Endothelial cell of umbilical vein (primary cell): ENCODE measurements at regions not wholly inside any gene's neighbourhood (a gene's known extent, or its start where the extent isn't known, plus 50 kb on each side); places are given as distances from the start of the nearest gene placed in this dataset.

ENCODE experiments used
- EZH2 ChIP-seq: IDR thresholded peaks from 2 replicates; pipeline ENCODE4 v1.6.1; 2012; ENCODE audit warnings: borderline replicate concordance, low read depth, mild to moderate bottlenecking, moderate library complexity, low read length, inconsistent platforms; ENCODE audit not compliant: severe bottlenecking
- FOS ChIP-seq: IDR thresholded peaks from 2 replicates; pipeline ENCODE4 v1.6.1; 2011; ENCODE audit warnings: mild to moderate bottlenecking, low read length, moderate library complexity, borderline replicate concordance; ENCODE audit not compliant: insufficient read depth
- GATA2 ChIP-seq: IDR thresholded peaks from 2 replicates; pipeline ENCODE4 v1.7.0; 2011; ENCODE audit warnings: low read depth, mild to moderate bottlenecking, moderate library complexity, mixed read lengths, low read length; ENCODE audit not compliant: insufficient read length, insufficient read depth
- JUN ChIP-seq: IDR thresholded peaks from 2 replicates; pipeline ENCODE4 v1.6.1; 2011; ENCODE audit warnings: borderline replicate concordance, low read depth; ENCODE audit not compliant: insufficient read length, insufficient read depth
- MYC ChIP-seq: IDR thresholded peaks from one replicate; pipeline ENCODE4 v1.6.1; 2011; ENCODE audit warnings: mild to moderate bottlenecking, low read depth, low read length
- POLR2A ChIP-seq: IDR thresholded peaks from 2 replicates; pipeline ENCODE4 v1.6.1; 2012; ENCODE audit warnings: low read depth, mild to moderate bottlenecking, control low read depth, low read length
- POLR2AphosphoS5 ChIP-seq: IDR thresholded peaks from 2 replicates; pipeline ENCODE4 v1.6.1; 2012; ENCODE audit warnings: low read depth, mild to moderate bottlenecking, control low read depth, low read length, moderate library complexity; ENCODE audit not compliant: insufficient read depth
- TF ChIP-seq, protein P1 (sequence below), 2 donors: IDR thresholded peaks; 1 replicate in 1 of 2; 2 replicates in 1 of 2; pipeline ENCODE4 v1.5.1; 2011; ENCODE audit warnings: low read length in 2 of 2, mild to moderate bottlenecking in 2 of 2, moderate library complexity in 2 of 2, control low read depth in 1 of 2, inconsistent platforms in 1 of 2, low read depth in 1 of 2; ENCODE audit not compliant: insufficient read depth in 1 of 2; ENCODE audit errors: extremely low read depth in 1 of 2
- TF ChIP-seq, protein P2 (sequence below): IDR thresholded peaks from 2 replicates; pipeline ENCODE4 v1.6.1; 2011; ENCODE audit not compliant: insufficient read depth, insufficient read length

DNA sequence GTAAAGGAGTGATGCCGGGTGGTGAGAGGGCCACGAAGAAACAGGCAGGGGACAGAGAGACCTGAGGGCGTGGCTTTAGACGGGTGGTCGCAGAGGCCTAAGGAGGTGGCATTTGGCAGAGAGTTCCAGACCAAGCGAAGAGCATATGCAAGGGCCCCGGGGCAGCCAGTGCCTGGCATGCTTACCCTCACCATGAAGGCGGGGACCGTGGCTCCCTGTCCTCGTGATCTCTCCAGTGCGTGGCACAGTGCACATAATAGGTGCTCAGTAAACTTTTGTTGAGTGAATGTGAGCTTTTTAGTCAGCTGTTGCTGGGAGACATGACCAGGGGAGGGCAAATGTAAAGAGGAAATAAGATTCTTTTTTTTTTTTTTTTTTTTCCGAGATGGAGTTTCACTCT lies 245.6 kb upstream of the GSE1 start:
- TF ChIP-seq EZH2 = no peak
- TF ChIP-seq POLR2AphosphoS5 = no peak
- TF ChIP-seq, protein P1, sequence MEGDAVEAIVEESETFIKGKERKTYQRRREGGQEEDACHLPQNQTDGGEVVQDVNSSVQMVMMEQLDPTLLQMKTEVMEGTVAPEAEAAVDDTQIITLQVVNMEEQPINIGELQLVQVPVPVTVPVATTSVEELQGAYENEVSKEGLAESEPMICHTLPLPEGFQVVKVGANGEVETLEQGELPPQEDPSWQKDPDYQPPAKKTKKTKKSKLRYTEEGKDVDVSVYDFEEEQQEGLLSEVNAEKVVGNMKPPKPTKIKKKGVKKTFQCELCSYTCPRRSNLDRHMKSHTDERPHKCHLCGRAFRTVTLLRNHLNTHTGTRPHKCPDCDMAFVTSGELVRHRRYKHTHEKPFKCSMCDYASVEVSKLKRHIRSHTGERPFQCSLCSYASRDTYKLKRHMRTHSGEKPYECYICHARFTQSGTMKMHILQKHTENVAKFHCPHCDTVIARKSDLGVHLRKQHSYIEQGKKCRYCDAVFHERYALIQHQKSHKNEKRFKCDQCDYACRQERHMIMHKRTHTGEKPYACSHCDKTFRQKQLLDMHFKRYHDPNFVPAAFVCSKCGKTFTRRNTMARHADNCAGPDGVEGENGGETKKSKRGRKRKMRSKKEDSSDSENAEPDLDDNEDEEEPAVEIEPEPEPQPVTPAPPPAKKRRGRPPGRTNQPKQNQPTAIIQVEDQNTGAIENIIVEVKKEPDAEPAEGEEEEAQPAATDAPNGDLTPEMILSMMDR (IDR thresholded peaks at IDR 0.05; ENCODE audit: extremely low read depth in 1 of 2, insufficient read depth in 1 of 2, low read depth in 1 of 2, low read length in 2 of 2) = no peak
- no peak for TF ChIP-seq POLR2A
- TF ChIP-seq, protein P2, sequence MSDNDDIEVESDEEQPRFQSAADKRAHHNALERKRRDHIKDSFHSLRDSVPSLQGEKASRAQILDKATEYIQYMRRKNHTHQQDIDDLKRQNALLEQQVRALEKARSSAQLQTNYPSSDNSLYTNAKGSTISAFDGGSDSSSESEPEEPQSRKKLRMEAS = no peak
- TF ChIP-seq JUN = no peak
- TF ChIP-seq MYC = no peak
- no peak for TF ChIP-seq GATA2
- TF ChIP-seq FOS = no peak
